Caki2 (cell line): ENCODE measurements at regions not wholly inside any gene's neighbourhood (a gene's known extent, or its start where the extent isn't known, plus 50 kb on each side); places are given as distances from the start of the nearest gene placed in this dataset.

Experiments used
- DNase-seq: peaks from one replicate; pipeline ENCODE4 v3.0.0-alpha.2; 2015; ENCODE audit warnings: low read depth
- in situ Hi-C: cut with HindIII; loops from 2 replicates; pipeline ENCODE4 v1.10.0; 2016; ENCODE audit warnings: low sequenced_read_pairs, low pct_unique_long_range_greater_than_20kb, mixed read lengths

DNA sequence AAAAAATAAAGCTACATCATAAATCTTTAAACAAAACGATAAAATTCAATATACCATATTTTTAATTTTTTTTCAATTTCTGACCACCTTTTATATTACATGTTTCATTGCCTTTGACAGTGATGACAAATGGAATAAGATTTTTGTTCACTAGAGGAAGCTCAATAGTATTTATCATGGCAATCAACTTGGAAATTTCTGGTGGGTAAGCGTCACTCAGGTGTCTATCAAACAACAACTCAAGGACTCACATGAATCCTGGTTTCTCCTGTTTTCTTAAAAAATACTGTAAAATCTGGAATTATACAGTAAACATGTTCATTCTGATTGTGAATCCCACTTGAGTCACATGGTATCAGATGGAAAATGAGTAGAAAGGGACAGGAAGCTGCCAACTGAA lies 782.2 kb downstream of the OTOL1 start:
- in situ Hi-C loops, result no loop called here
- no peak for DNase-seq

- in situ Hi-C loops, result no loop called here
- no peak for DNase-seq
These were observed 788.7 kb downstream of the OTOL1 start for GRCh38 chr3:162285259-162285658.

DNA sequence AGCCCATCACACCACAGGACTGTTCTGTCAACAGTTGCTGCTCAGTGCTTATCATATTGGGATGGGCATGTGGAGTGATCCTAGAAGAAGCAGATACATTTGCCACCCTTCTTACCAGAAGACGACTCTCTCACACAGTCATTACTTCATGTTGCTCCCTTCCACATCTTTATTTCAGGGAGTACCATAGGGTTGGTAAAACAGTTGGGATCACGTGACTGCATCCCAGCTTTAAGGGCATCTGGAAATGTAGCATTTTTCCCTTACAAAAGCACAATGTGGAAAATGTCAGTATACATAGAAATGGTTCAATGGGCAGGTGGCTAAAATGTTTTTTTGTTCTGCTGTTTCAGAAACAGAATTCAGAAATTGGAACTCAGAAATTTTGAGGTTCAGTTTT lies 791.0 kb downstream of the OTOL1 start:
- in situ Hi-C loops, result no loop called here
- DNase-seq, result no peak

DNA sequence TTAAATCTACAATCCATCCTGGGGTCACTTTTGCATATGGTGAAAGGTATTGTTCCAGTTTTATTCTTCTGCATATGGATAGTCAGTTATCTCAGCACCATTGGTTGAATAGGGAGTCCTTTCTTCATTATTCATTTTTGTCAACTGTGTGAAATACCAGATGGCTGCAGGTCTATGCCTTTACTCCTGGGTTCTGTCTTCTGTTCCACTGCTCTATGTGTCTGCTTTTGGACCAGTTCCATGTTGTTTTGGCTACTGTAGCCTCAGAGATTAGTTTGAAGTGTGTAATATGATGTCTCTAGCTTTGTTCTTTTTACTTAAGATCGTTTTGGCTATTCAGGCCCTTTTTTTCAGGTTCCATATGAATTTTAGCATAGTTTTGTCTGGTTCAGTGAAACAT lies 795.8 kb downstream of the OTOL1 start:
- no peak for DNase-seq

GRCh38 chr3:162295323-162295983 lies 798.8 kb downstream of the OTOL1 start:
- peak; percentile 98 for DNase-seq
- in situ Hi-C loops, result no loop called here

More for the DNA sequence above, 795.8 kb downstream of the OTOL1 start:
- in situ Hi-C loops, result no loop called here

DNA sequence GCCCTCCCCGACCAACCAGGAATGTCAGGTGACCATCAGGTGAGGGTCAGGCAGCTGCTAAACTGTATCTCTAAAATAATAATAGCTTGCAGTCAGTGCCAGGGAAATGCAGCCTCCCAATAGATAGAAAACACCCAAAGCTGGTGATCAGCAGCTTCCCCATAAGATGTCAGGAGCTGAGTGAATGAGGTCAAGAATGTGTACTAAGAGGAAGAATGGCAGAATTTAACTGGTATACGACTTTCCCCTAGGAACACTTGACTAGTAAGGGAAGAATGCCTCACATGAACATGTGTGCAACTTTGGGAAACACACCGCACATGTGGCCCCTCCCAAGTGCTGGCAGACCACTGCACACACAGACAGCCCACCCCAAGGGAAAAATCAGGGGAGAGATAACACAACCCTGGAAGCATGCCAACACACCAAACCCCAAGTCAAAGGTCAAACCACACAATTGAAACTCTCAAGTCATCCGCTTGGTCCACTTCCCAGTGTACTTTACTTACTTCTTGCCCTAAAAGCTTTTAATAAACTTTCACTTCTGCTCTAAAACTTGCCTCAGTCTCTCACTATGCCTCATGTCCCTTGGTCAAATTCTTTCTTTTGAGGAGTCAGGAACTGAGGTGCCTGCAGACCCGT lies 806.5 kb downstream of the OTOL1 start:
- peak; percentile 40 for DNase-seq
- in situ Hi-C loops, result no loop called here

DNA sequence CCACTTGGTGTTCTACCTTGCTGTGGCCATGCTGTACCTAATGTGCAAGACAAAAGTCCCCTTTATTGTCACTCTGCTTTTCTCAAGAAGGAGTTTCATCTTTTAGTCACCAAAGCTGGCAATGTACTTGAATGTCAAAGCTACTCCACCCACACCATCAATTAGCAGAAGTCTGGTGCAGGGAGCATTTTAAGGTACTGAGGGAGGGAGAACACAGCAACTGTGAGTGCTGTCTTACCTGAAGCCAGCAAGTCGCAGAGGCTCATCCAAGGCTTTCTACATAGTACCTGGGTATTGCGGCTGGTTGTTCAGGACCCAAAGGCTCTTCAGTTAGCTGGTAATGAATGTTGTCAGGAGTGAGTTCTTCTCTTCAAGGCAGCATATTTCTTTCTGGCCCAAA lies 820.4 kb downstream of the OTOL1 start:
- in situ Hi-C loops, result no loop called here
- DNase-seq, result no peak

- in situ Hi-C loops, result no loop called here
- DNase-seq, result no peak
These were observed 832.0 kb downstream of the OTOL1 start for GRCh38 chr3:162328649-162329048.

DNA sequence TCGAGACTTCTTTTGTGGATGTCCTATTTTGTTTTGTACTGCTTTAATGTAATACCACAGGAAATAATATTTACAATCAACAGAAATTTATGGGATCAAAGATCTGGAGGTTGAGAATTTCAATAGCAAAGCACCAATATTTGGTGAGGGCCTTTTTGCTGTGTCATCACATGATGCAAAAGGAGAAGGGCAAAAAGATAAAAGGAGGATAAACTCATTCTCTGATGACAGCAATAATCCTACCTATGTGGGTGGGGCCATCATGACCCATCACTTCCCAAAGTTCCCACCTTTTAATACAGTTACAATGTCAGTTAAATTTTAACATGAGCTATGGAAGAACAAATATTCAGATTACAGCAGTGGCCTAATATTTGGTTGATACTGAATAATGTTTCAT lies 832.9 kb downstream of the OTOL1 start:
- no peak for DNase-seq
- in situ Hi-C loops, result no loop called here

DNA sequence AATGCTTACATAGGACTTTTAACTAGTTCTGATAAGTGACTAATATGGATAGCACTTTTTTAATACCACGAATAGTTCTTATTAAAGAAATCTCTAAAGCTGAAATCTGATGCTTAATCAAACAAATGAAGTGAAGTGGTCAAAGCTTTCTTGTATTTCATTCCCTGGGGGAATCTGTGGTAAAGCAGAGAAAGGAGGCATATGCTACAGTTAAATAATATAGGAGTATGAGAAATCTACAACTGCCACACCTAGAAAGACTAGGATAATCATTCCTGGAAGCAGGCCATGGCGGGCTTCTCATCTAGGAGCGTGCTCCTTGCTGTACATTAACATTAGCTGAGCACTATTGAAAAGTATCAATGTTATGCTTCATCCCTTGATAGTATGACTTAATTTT lies 835.7 kb downstream of the OTOL1 start:
- in situ Hi-C loops, result no loop called here
- no peak for DNase-seq

GRCh38 chr3:162334537-162334936 lies 837.9 kb downstream of the OTOL1 start:
- DNase-seq, result no peak
- in situ Hi-C loops, result no loop called here

DNA sequence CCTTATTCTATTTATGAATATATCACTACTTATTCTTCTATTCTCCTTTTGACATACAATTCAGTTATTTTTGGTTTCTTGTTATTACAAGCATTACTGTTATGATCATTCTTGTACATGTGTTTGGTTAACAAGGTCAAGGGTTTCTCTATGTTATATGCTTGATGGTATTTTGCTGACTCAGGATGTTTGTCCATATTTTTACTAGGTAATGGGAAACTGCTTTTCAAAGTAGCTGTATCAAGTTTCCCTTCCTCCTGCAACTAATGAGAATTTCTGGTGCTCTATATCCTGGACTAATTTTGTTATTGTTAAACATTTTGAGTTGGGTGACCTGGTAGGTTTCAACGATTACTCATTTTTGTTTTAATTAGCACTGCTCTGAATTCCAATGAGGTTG lies 841.0 kb downstream of the OTOL1 start:
- DNase-seq, result peak; percentile 46
- in situ Hi-C loops, result no loop called here

DNA sequence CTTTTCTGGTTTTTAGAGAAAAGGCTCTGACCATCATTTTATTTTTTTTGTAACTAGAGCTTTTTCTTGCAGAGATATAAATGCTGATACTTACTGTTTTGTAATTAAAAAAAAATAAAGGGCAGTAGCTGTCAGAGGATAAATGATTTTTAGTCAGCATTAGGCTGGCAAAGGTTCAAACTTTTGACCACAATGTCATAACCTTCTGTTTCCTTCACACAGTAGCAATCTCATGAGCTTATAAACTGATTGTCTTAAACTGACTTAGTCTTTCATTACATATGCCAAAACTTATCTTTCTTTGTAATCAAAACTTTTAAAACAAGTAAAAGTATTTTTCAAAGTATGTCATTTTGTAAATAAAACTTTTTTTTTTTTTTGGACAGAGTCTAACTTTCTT lies 841.9 kb downstream of the OTOL1 start:
- peak; percentile 65 for DNase-seq
- in situ Hi-C loops, result no loop called here

- in situ Hi-C loops, result no loop called here
These were observed 852.3 kb downstream of the OTOL1 start for GRCh38 chr3:162348912-162349311.

GRCh38 chr3:162353414-162353813 lies 856.8 kb downstream of the OTOL1 start:
- in situ Hi-C loops, result no loop called here
- no peak for DNase-seq

More at GRCh38 chr3:162348912-162349311, 852.3 kb downstream of the OTOL1 start:
- no peak for DNase-seq

GRCh38 chr3:162354356-162354755 lies 857.7 kb downstream of the OTOL1 start:
- no peak for DNase-seq
- in situ Hi-C loops, result no loop called here

GRCh38 chr3:162365066-162365719 lies 868.6 kb downstream of the OTOL1 start:
- in situ Hi-C loops, result no loop called here
- no peak for DNase-seq

GRCh38 chr3:162366166-162366766 lies 869.7 kb downstream of the OTOL1 start:
- in situ Hi-C loops, result no loop called here
- no peak for DNase-seq
